ENCODE measurements at regions not wholly inside any gene's neighbourhood (a gene's known extent, or its start where the extent isn't known, plus 50 kb on each side); places are given as distances from the start of the nearest gene placed in this dataset.

DNA sequence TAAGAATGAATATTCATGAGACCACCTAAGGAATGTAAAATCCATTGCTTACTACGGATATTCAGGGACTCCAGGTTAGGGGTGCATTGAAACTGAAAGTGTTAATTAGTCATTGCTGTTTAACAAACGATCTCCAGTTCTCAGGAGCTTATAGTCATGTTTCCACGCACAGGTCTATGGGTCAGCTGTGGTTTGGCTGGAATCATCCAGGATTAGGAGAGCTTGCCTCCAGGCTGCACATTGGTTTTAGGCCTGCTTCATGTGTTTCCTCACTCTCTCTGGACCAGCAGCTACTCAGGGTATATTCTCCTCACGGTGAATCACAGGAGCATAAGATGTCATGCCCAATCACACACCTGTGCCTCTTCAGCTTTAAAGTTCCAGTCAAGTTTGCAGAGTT, 98.9 kb downstream of the ATXN3L start:
- ChIA-PET CTCF (no interaction called here), POLR2A (no interaction called here)
- no peak for TF ChIP-seq REST (IDR thresholded peaks at IDR 0.05; ENCODE audit: insufficient read depth in 1 of 2, low read depth in 2 of 2, low read length in 1 of 2)
- Histone ChIP-seq H3K4me3 (ENCODE audit: low read depth in 2 of 2, low read length in 2 of 2) (no peak overlapping the region; a peak in 1 of 4 replicates), H3K27me3 (ENCODE audit: control insufficient read depth, insufficient read depth, low read length) (no peaks in the 10 kb centered on the region), H3K4me1 (ENCODE audit: control insufficient read depth, insufficient read depth, low read length) (peaks cover 13% of the 10 kb centered on the region), H3K27ac (ENCODE audit: low read length) (peak overlapping the region; percentile 76), H3K36me3 (ENCODE audit: control insufficient read depth, insufficient read depth, low read length) (no peaks in the 10 kb centered on the region), H3K9me3 (ENCODE audit: control insufficient read depth, insufficient read depth, low read depth, low read length) (no peaks in the 10 kb centered on the region)
- DNase-seq (ENCODE audit: low read depth, low spot score): no peak
- in situ Hi-C loops (cut with HindIII; ENCODE audit: low pct_unique_long_range_greater_than_20kb, low sequenced_read_pairs): no loop called here
- no TSS peak for BruUV-seq (replicated peaks)
- intact Hi-C loops (cut with micrococcal nuclease; ENCODE audit: unreplicated experiment): loop anchor here (10.0 kb wide), 2 partner anchors 96 to 174 kb away; no protein-coding TSS in a partner anchor
- peak; percentile 77 for ATAC-seq

GRCh38 chrX:13219991-13220764, 99.7 kb downstream of the ATXN3L start:
- H3K36me3 ChIP-seq (ENCODE audit: control insufficient read depth, insufficient read depth, low read length): no peaks in the 10 kb centered on the region
- peaks cover 13% of the 10 kb centered on the region for H3K4me1 ChIP-seq (ENCODE audit: control insufficient read depth, insufficient read depth, low read length)
- no peaks in the 10 kb centered on the region for H3K9me3 ChIP-seq (ENCODE audit: control insufficient read depth, insufficient read depth, low read depth, low read length)
- in situ Hi-C loops (cut with HindIII; ENCODE audit: low pct_unique_long_range_greater_than_20kb, low sequenced_read_pairs): no loop called here
- DNase-seq (ENCODE audit: low read depth, low spot score): no peak
- no peak overlapping the region for H3K4me3 ChIP-seq (ENCODE audit: low read depth in 2 of 2, low read length in 2 of 2)
- POLR2A ChIA-PET: no interaction called here
- no TSS peak for BruUV-seq (replicated peaks)
- no peaks in the 10 kb centered on the region for H3K27me3 ChIP-seq (ENCODE audit: control insufficient read depth, insufficient read depth, low read length)
- no peak for ATAC-seq
- H3K27ac ChIP-seq (ENCODE audit: low read length): peak overlapping the region; percentile 76
- CTCF ChIA-PET: no interaction called here
- intact Hi-C loops (cut with micrococcal nuclease; ENCODE audit: unreplicated experiment): loop anchor here (10.0 kb wide), 2 partner anchors 95 to 175 kb away; no protein-coding TSS in a partner anchor
- TF ChIP-seq, protein P1, sequence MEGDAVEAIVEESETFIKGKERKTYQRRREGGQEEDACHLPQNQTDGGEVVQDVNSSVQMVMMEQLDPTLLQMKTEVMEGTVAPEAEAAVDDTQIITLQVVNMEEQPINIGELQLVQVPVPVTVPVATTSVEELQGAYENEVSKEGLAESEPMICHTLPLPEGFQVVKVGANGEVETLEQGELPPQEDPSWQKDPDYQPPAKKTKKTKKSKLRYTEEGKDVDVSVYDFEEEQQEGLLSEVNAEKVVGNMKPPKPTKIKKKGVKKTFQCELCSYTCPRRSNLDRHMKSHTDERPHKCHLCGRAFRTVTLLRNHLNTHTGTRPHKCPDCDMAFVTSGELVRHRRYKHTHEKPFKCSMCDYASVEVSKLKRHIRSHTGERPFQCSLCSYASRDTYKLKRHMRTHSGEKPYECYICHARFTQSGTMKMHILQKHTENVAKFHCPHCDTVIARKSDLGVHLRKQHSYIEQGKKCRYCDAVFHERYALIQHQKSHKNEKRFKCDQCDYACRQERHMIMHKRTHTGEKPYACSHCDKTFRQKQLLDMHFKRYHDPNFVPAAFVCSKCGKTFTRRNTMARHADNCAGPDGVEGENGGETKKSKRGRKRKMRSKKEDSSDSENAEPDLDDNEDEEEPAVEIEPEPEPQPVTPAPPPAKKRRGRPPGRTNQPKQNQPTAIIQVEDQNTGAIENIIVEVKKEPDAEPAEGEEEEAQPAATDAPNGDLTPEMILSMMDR (IDR thresholded peaks at IDR 0.05): no peak
- TF ChIP-seq POLR2AphosphoS5 (IDR thresholded peaks at IDR 0.05; ENCODE audit: low read depth, low read length): no peak
- TF ChIP-seq SIN3A (IDR thresholded peaks at IDR 0.05; ENCODE audit: borderline replicate concordance, insufficient read depth, low read depth, low read length): no peak
- TF ChIP-seq REST (IDR thresholded peaks at IDR 0.05; ENCODE audit: insufficient read depth in 1 of 2, low read depth in 2 of 2, low read length in 1 of 2): no peak
- TF ChIP-seq TCF7L2 (IDR thresholded peaks at IDR 0.05; ENCODE audit: low read depth, low read length): no peak
